ENCODE measurements at regions not wholly inside any gene's neighbourhood (a gene's known extent, or its start where the extent isn't known, plus 50 kb on each side); places are given as distances from the start of the nearest gene placed in this dataset.
A peak's percentile ranks its signal among the peaks of the same experiment; 100 is the strongest.

- Mint-ChIP-seq H3K27me3 (ENCODE audit: low read depth) (peaks cover 2% of the 10 kb centered on the region), H3K4me1 (peaks cover 27% of the 10 kb centered on the region), H3K27ac (no peak overlapping the region), H3K36me3 (no peaks in the 10 kb centered on the region), H3K4me3 (no peak overlapping the region), H3K9me3 (peaks cover 4% of the 10 kb centered on the region)
- DNase-seq (ENCODE audit: low spot score in 2 of 2, unreplicated experiment in 2 of 2), result no peak
- no peak for TF ChIP-seq CTCF (IDR thresholded peaks at IDR 0.05; ENCODE audit: unreplicated experiment)
Measured at GRCh38 chr16:86632206-86632605, 53.9 kb downstream of the FOXL1 start.

- H3K36me3 Mint-ChIP-seq, result no peaks in the 10 kb centered on the region
- TF ChIP-seq CTCF (IDR thresholded peaks at IDR 0.05; ENCODE audit: unreplicated experiment), result no peak
- peaks cover 2% of the 10 kb centered on the region for H3K27me3 Mint-ChIP-seq (ENCODE audit: low read depth)
- H3K9me3 Mint-ChIP-seq, result peaks cover 4% of the 10 kb centered on the region
- H3K4me1 Mint-ChIP-seq, result peaks cover 33% of the 10 kb centered on the region
- no peak for DNase-seq (ENCODE audit: low spot score in 2 of 2, unreplicated experiment in 2 of 2)
- no peak overlapping the region for H3K27ac Mint-ChIP-seq
- H3K4me3 Mint-ChIP-seq, result no peak overlapping the region
Measured at GRCh38 chr16:86632944-86633343, 54.6 kb downstream of the FOXL1 start.

GRCh38 chr16:86634292-86634691 lies 55.9 kb downstream of the FOXL1 start:
- Mint-ChIP-seq H3K27ac (no peak overlapping the region), H3K27me3 (ENCODE audit: low read depth) (peaks cover 3% of the 10 kb centered on the region), H3K4me3 (no peak overlapping the region), H3K36me3 (no peaks in the 10 kb centered on the region), H3K4me1 (peaks cover 30% of the 10 kb centered on the region), H3K9me3 (peaks cover 4% of the 10 kb centered on the region)
- no peak for DNase-seq (ENCODE audit: low spot score in 2 of 2, unreplicated experiment in 2 of 2)
- TF ChIP-seq CTCF (IDR thresholded peaks at IDR 0.05; ENCODE audit: unreplicated experiment), result no peak

GRCh38 chr16:86635176-86635876 lies 57.0 kb downstream of the FOXL1 start:
- no peak overlapping the region for H3K4me3 Mint-ChIP-seq
- peaks cover 6% of the 10 kb centered on the region for H3K27me3 Mint-ChIP-seq (ENCODE audit: low read depth)
- peaks cover 29% of the 10 kb centered on the region for H3K4me1 Mint-ChIP-seq
- peaks cover 4% of the 10 kb centered on the region for H3K9me3 Mint-ChIP-seq
- H3K36me3 Mint-ChIP-seq, result no peaks in the 10 kb centered on the region
- no peak for TF ChIP-seq CTCF (IDR thresholded peaks at IDR 0.05; ENCODE audit: unreplicated experiment)
- H3K27ac Mint-ChIP-seq, result peak overlapping the region; percentile 32
- DNase-seq (ENCODE audit: low spot score in 2 of 2, unreplicated experiment in 2 of 2), result no peak

GRCh38 chr16:86635926-86636325 lies 57.6 kb downstream of the FOXL1 start:
- peak overlapping the region; percentile 74 for H3K27ac Mint-ChIP-seq
- H3K4me3 Mint-ChIP-seq, result no peak overlapping the region
- H3K36me3 Mint-ChIP-seq, result no peaks in the 10 kb centered on the region
- no peak for DNase-seq (ENCODE audit: low spot score in 2 of 2, unreplicated experiment in 2 of 2)
- peaks cover 5% of the 10 kb centered on the region for H3K27me3 Mint-ChIP-seq (ENCODE audit: low read depth)
- H3K9me3 Mint-ChIP-seq, result peaks cover 4% of the 10 kb centered on the region
- TF ChIP-seq CTCF (IDR thresholded peaks at IDR 0.05; ENCODE audit: unreplicated experiment), result no peak
- H3K4me1 Mint-ChIP-seq, result peaks cover 28% of the 10 kb centered on the region
